Left lung (tissue), 4 donors: ENCODE measurements at regions not wholly inside any gene's neighbourhood (a gene's known extent, or its start where the extent isn't known, plus 50 kb on each side); places are given as distances from the start of the nearest gene placed in this dataset.

Experiments used
- ATAC-seq: fragments of 200-7000 bp; cut with Tn5 transposase; one replicate; pipeline ENCODE4 v1.9.1; 2020; ENCODE audit warnings: moderate library complexity
- DNase-seq, 4 donors: peaks; one replicate each; pipeline ENCODE4 v3.0.0-alpha.2; 2013 to 2020
- H3K27ac ChIP-seq, 2 donors: fragments of 200-600 bp; sonication (generic) in 1 of 2; one replicate each; pipeline versions ENCODE4 v1.5.0 to v1.8.0; 2020 to 2021
- H3K27me3 ChIP-seq, 2 donors: fragments of 200-600 bp; sonication (generic) in 1 of 2; one replicate each; pipeline versions ENCODE4 v1.5.0 to v1.8.0; 2020 to 2021
- H3K36me3 ChIP-seq, 2 donors: fragments of 200-600 bp; sonication (generic) in 1 of 2; one replicate each; pipeline versions ENCODE4 v1.5.0 to v1.8.0; 2020 to 2021
- H3K4me1 ChIP-seq, 2 donors: fragments of 200-600 bp; one replicate each; pipeline ENCODE4 v1.8.0; 2021
- H3K4me3 ChIP-seq, 2 donors: fragments of 200-600 bp; sonication (generic) in 1 of 2; one replicate each; pipeline versions ENCODE4 v1.5.0 to v1.8.0; 2020 to 2021; ENCODE audit warnings: mild to moderate bottlenecking in 1 of 2
- H3K9me3 ChIP-seq, 2 donors: fragments of 200-600 bp; sonication (generic) in 1 of 2; one replicate each; pipeline versions ENCODE4 v1.5.0 to v1.8.0; 2020 to 2021
- CTCF ChIP-seq, 2 donors: fragments of 200-600 bp; sonication (generic) in 1 of 2; IDR thresholded peaks; one replicate each; pipeline versions ENCODE4 v1.5.0 to v1.8.0; 2021; ENCODE audit warnings: antibody characterized with exemption in 2 of 2
- intact Hi-C, 2 donors: fragments of 100-400 bp; cut with DNase I; formaldehyde crosslinking; loops; one replicate each; pipeline versions ENCODE4 v1.11.2 to v1.14.2; 2022
- donor health status: DM: no; HTN: yes; CAD: no.
- donor health status: DM: no; HTN: no; CAD: no.

DNA sequence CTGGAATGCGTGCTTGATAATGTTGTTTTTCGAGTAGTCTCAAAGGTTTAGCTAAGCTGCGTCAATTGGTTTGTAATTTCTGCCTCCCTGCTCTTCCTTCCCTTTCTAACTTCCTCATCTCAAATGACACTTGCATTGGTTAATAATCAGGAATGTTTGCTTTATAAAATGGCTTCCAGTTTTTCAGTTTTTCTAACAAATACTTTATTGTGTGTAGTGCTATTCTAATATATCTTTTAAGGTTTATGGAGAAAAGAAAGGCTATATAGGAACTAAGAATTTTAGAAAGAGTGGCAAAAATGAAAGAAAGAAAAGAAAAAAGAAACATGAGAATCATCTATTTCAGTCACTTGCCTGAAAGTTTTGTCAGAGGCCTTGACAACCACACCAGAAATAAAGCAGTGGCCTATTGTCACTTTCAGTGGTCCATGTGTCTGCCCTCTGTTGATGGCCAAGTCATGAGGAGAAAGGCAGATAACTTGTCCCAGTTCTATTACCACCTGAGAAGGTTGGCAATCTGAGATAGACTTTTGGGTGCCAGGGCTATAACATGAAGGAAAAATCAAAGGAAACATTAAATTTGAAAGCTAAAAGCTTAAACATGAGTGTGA, 221.9 kb upstream of the KITLG start:
- no peaks in the 10 kb centered on the region for H3K36me3 ChIP-seq
- H3K9me3 ChIP-seq: peaks cover 0 to 8% of the 10 kb centered on the region in 2 donors
- ATAC-seq (peak; percentile 16), DNase-seq (no peak)
- peaks cover 0 to 4% of the 10 kb centered on the region in 2 donors for H3K4me1 ChIP-seq
- H3K27ac ChIP-seq: no peak overlapping the region
- intact Hi-C loops: no loop called here
- H3K27me3 ChIP-seq: no peaks in the 10 kb centered on the region
- TF ChIP-seq CTCF (IDR thresholded peaks at IDR 0.05): no peak
- H3K4me3 ChIP-seq: no peak overlapping the region

GRCh38 chr12:88801227-88802095, 221.2 kb upstream of the KITLG start:
- Histone ChIP-seq H3K27ac (no peak overlapping the region), H3K9me3 (peaks cover 0 to 8% of the 10 kb centered on the region in 2 donors), H3K27me3 (no peaks in the 10 kb centered on the region), H3K36me3 (no peaks in the 10 kb centered on the region), H3K4me1 (peaks cover 0 to 4% of the 10 kb centered on the region in 2 donors), H3K4me3 (no peak overlapping the region)
- DNase-seq (no peak), ATAC-seq (peak; percentile 70)
- no peak for TF ChIP-seq CTCF (IDR thresholded peaks at IDR 0.05)
- intact Hi-C loops: no loop called here

DNA sequence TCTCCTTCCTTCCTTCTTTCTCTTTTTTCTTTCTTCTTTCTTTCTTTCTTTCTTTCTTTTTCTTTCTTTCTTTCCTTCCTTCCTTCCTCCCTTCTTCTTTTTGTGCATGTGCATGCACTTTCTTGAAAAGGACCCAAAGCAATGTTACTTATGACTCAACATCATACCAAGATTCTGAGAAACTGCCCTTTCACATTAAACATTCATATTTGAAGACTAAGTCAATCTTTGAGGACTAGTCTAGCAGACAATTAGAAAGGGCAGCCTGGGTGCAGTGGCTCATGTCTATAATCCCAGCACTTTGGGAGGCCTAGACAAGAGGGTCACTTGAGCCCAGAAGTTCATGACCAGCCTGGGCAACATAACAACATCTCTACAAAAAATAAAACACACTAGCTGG, 212.8 kb upstream of the KITLG start:
- Histone ChIP-seq H3K27me3 (no peaks in the 10 kb centered on the region), H3K4me3 (no peak overlapping the region), H3K9me3 (peaks cover 0 to 31% of the 10 kb centered on the region in 2 donors), H3K27ac (no peak overlapping the region), H3K4me1 (no peaks in the 10 kb centered on the region), H3K36me3 (no peaks in the 10 kb centered on the region)
- DNase-seq (no peak), ATAC-seq (no peak)
- intact Hi-C loops: no loop called here
- no peak for TF ChIP-seq CTCF (IDR thresholded peaks at IDR 0.05)

GRCh38 chr12:88790231-88790630, 210.0 kb upstream of the KITLG start:
- ATAC-seq: no peak
- Histone ChIP-seq H3K9me3 (peaks cover 0 to 31% of the 10 kb centered on the region in 2 donors), H3K27ac (no peak overlapping the region), H3K4me1 (no peaks in the 10 kb centered on the region), H3K27me3 (no peaks in the 10 kb centered on the region), H3K36me3 (no peaks in the 10 kb centered on the region), H3K4me3 (no peak overlapping the region)
- no peak for TF ChIP-seq CTCF (IDR thresholded peaks at IDR 0.05)
- no peak for DNase-seq
- intact Hi-C loops: no loop called here

- intact Hi-C loops: no loop called here
- Histone ChIP-seq H3K4me3 (no peak overlapping the region), H3K27me3 (no peaks in the 10 kb centered on the region), H3K4me1 (no peaks in the 10 kb centered on the region), H3K9me3 (no peaks in the 10 kb centered on the region), H3K36me3 (no peaks in the 10 kb centered on the region), H3K27ac (no peak overlapping the region)
- no peak for TF ChIP-seq CTCF (IDR thresholded peaks at IDR 0.05)
- no peak for DNase-seq
- no peak for ATAC-seq
These were observed 203.9 kb upstream of the KITLG start for GRCh38 chr12:88784166-88784565.
